ENCODE measurements at regions not wholly inside any gene's neighbourhood (a gene's known extent, or its start where the extent isn't known, plus 50 kb on each side); places are given as distances from the start of the nearest gene placed in this dataset.

DNA sequence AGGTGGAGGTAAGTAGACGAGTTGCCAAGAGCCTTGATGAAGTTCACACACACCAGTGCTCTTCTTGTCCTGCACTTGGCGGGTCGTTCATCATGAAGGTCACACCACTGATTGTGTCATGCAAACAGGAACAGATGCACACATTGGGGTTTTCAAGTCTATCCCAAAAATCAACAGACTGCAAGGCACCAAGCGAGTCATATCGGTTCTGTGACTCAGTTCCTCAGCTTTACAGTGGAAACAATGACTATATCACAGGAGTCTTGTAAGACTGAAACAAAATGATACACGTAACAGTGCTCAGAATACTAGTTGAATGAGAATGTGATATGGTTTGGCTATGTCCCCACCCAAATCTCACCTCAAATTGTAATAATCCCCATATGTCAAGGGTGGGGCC lies 526.9 kb upstream of the ID2 start:
- DNase-seq: no peak

DNA sequence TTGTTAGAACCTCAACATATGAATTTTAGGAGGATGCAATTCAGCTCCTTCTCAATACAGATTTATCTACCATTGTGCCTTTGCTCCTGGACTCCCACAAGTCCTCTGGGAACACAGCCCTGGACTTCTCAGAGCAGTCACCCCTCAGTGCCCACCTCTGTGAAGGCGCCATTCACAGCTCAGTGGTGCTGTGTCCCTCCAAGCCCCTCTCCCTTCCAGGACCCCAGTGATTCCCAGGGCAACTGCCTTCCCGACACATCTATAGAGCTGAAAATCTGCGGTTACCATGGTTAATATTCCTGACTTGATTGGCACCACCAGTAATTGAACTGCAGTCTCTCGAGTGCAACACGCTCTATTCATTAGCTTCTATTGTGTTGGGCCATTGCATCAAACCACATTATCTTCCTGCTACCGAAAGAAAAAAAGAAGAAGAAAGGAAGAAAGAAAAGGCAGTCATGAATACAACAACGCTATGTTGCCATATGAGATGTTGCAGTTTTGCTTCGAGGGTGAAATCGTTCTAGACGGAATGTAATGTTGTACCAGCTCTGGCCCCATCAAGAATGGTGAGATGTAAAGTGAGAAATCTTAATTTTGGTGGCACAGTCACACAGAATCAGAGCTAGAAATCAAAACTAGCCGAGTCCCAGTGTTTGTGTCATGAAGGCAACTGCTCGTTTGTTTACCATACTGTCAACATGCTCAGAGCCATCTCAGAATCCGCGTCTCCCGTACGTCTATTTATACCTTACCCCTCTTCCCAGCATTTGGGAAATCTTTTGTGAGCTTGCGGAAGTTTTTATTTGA lies 524.0 kb upstream of the ID2 start:
- DNase-seq: no peak

DNA sequence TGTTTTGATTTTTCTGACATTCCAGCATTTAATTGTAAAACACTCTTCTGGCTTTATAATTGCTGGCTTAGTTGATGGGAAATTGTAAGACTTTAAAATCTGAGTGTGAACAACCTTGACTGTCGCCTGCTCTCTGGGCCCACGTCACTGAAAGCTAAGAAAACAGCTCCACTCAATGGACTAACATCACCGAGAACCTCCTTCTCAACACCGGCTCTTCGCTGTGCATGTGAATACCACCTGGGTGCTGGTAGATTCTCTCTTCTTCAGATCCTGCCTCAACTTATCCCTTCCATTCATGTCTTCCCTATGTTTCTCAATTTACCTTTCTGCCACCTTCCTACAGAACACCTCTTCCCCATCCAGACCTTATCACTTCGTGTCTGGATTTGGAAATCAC lies 523.1 kb upstream of the ID2 start:
- no peak for DNase-seq

DNA sequence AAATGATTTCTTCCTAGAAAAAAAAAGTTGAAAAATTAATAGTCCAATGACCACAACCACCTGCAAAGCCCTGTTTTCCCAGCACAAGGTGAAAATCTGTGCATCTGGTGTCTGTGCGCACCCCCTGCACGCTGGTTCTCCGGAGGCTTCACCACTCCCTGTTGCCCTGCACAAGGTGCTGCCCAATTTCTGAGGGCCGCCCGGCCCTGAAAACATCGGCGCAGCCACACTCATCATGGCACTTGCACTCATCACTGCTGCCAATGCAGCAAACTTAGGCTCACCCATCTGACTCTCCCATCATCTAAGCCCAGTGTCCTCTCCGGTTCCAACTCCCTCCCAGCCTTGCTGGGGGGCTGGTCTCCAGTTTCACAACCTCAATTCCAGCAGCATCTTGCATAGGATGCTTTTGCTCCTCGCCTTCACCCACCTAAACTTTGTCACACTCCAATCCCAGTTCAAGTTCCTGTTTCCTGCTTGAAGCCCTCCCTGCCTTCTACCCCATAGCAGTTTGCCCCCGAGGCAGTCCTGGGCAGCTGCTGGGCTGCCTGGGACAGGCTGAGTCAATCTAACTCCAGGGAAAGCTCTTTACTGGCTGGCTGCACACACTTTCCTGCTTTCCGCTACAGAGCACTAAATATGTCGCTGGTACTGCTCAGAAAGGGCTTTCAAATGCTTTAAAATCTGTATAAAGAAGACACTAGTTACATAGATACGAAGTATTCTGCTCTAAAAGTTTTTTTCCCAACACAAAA lies 522.5 kb upstream of the ID2 start:
- DNase-seq: no peak

DNA sequence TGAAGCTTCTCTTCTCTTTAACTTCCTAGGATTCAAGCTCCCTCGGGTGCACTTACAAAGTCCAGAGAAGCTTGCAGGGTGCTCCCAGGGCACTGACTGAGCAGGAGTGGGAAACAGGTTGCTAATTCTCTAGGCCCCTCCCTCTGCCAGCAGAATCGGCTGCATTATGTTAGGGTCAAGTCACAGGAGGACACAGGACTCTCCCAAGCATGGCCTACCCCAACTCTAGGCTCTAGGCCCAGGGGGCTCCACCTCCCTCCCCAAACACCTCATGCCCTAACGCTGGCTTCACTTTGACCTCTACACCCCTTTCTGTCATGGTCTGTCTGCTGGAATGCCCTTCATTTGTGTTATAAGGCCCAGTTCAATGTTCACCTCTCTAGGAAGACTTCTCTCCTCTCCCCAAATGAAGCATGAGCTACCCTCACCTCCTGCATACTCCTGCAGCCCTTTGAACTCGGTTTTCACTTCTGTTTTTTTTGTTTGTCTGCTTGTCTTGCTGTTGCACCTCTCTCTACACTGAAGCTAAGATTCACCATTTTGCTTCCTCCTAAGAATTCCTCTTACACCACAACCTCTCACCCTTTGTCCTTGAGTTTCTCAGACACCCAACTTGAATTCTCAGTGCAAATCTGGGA lies 521.8 kb upstream of the ID2 start:
- no peak for DNase-seq

DNA sequence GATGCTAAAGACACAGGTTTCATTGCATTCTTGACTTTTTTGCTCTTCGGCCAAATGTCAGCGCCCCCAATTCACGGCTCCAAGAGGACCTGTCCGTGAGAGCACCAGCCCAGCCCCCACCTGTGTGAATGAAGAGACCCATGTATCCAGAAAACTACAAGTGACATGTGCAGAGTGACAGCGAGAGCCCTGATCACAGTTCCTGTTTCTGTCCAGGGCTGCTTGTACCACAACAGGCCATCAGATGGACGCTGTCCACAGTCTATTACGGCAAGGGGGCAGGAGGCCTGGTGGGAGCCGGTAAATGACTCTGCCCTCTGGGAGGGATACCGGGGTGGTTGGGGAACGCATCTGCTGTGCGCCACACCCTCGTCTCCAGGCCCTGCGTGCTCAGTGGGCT lies 520.9 kb upstream of the ID2 start:
- DNase-seq: no peak

DNA sequence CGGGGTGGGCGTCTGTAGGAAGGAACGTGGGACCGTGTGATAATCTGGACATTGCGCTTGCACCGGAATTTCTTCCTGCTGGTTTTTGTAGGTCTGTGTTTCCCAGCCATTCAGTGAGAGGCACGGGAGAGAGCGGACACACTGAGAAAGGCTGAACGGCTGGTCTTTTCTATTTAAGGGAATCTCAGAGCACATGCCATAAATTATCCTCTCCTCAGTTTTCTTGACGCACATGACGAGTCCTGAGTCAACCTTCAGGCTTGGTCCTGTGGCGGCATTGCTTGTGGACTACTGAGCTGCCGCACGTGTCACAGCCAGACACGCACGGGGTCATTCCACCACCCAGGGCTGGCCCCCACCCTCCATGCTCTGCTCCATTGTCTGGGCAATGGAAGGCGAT lies 519.3 kb upstream of the ID2 start:
- DNase-seq: no peak

DNA sequence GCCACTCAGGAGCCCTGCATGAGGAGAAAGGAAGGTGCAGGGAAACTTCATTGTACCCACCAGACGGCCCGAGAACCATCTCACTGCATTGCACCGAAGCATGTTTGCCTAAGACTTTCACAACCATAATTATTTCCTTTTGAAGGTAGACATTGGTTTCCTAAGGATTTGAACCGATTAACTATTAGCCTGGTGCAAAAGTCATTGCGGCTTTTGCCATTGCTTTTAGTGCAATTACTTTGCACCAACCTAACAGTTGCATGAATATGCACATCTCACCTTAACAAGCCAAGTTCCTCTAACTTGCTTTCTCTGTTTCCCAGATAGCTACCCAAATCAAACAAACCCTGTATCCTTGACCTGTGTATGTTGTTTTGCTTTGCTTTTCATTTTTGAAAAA lies 516.3 kb upstream of the ID2 start:
- no peak for DNase-seq

DNA sequence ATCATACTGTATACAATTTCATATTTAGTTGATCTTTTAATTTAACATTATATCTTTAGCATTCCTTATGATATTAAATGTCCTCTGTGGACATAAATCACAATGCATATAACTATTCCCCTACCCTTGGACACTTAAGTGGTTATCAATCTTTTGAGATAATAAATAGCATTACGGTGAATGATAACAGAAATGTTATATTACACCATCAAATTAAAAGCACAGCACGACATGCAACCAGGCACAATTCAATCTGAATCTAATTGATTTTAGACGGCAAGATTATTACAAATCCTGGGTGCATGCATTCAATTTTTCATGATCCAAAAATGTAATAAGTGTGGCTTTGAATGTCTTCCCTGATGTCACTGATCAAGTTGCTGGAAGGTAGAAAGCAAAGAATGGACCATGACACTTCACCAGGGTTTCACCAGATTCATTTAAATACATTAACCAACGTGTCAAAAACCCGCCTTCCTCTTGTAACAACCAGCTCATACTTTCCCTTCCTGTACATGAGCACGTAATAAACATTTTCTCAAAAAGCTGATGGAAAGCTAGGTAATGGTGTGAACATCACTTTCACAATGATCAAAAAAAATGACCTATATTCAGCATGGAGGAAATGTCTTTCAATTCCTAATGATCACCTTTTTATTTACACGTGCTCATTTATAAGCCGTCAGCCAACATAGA lies 513.7 kb upstream of the ID2 start:
- no peak for DNase-seq

DNA sequence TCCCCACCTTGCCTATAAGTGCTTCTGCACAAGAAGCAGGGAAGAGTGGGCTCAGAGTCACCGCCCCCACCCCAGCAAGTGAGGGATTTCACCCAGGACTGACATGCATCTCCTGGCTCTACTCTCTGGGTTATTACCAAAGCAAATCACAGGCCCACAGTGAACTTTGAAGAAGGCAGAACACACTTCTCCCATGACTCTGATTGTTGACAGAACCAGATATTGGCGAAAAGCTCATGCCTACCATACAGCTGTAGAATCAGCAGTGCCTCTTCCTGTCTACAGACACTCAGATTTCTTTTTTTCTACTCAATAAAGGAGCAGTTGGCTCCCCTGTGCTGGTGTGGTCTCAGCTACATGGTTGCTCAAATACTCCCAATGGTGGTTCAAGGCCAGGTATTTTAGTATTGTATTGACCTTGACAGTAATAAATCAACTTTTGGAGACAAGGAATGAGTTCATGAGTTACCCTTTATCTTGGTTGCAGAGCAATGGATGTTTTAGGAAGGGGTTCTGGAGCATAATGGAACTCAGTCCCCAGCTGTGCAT lies 512.9 kb upstream of the ID2 start:
- DNase-seq: no peak

DNA sequence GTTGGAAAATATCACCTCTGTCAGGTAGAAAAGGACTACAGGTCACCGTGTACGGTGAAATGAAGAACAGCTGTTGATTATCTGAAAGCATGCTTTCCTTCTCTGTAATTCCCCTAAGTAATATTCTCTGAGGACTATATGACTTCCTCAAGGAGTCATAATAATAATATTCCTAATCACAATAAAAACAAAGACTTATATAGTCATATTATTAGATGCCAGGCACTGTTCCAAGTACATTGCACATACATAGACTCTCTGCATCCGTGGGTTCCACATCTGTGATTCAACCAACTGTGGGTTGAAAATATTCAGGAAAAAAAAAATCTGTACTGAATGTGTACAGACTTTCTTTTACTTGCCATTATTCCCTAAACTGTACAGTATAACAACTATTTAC lies 512.4 kb upstream of the ID2 start:
- no peak for DNase-seq

DNA sequence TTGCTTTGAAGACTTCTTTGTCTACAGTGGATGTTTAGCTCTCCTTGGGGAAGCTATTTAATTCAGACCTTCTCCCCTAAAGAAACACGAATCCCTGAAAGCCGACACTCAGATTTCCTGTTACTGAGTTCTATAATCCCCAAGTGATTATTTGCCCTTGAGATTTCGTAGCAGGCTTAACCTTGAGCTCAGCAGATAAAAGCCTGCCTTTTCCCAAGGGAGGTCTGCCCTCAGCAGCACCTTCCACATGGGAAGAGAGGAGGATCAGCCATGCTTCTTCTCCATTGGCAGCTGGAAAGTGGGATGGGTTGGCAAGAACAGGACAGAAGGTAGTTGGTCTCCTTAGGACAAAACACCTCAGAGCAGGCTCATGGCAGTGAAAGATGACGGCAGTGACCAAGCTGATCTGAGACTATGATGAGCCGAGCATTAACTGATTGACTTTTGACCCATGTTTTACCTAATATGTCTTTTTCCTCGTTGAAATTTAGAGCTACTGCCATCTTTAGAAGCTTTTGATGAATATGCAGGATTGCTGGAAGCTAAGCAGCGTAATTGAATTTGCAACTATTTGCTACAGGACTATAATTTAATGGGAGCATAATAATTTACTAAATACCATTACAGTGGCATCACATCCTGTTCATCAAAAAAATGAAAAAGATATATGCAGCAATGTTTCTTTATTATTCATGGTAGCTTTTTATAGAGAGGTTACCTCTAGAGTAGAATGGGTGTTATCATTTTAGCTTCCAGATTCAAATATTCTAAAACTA lies 511.1 kb upstream of the ID2 start:
- no peak for DNase-seq

DNA sequence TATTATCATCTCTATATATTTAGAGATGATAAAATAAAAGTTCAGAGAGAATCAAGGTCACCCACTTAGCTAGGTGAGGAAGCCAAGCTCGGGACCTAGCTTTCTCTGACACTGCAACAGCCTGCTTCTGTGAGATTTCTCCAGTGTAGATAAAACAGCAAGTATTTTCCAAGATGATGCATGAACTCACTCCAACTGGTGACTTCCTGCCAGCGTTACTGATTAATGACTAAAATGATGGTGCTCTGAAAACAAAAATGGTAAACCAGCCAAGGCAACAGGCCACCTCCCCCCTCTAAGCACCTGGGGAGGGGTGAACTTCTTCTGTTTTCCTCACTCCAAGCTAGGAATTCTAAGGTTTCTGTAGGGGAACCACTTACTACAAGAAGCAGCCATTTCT lies 510.2 kb upstream of the ID2 start:
- no peak for DNase-seq

DNA sequence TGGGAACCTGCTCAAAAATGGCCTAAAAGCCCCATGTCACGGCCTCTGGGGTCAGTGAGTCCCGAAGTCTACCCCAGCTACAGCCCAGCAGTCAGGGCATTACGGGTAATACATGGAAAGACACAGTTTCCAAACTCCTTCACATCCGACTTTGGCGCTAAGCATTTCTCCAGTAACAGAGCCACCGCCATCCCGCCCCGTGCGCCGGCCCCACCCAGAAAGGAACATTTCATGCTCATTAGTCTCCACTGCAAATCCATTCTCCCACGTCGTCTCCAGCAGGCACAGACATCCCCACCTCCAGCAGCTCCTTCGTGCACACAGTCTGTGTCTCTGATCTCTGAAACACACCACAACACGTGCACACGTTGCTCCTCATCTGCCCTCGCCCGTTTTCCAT lies 509.2 kb upstream of the ID2 start:
- DNase-seq: no peak

DNA sequence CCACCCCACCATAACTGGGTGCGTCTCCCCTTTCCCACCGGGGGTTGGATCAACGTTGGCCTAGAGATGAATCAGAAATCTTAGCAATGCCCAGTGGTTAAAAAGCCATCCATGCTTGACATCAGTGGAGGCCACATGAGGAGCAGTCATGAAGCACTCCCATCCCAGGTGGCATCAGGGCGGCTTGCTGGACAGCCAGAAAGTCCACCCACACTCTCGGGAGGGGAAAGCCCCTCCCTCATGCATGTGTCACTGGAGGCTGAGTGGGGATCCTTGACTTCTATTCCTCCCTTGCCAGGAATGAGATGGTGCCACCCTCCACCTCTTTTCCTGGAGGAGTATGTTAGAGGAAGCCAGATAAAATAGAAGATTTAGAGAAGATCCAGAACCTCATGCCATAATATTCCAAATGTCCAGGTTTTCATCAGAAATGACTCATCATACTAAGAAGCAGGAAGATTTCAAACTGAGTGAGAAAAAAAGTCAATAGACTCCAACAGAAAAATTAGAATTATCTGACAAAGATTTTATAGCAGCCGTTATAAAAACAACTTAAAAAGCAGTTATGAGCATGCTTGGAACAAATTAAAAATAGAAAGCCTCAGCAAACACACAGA lies 507.1 kb upstream of the ID2 start:
- DNase-seq: no peak

DNA sequence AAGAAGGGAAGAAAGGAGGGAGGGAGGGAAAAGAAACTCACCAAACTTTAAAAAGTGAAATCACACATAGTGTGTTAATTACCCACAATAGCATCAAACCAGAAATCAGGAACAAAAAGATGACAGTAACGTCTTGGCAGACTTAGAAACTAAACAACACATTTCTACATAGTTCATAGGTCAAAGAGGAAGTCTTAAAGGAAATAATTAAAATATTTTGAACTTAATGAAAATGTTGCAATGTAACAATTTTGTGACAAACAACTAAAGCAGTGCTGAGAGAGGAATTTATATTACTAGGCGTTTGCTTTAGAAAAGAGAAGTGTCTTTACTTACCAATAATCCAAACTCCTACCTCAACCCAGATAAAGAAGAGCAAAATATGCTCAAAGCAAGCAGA lies 505.0 kb upstream of the ID2 start:
- no peak for DNase-seq

DNA sequence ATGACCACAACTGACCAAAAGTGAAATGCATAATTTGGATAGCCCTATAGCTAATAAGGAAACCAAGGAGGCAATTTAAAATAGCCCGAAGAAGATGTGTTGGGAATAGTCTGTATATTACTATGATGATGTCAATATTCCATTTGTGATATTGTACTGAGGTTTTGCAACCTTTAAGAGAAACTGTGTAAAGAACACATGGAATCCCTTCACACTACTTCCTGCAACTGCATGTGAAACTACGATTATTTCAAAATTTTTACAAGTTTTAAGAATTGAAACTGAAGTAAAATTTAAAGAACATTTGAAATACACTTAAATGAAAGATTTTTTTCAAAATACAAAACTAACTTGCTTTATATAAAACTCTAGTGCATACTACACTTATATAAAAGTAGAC lies 504.3 kb upstream of the ID2 start:
- no peak for DNase-seq

DNA sequence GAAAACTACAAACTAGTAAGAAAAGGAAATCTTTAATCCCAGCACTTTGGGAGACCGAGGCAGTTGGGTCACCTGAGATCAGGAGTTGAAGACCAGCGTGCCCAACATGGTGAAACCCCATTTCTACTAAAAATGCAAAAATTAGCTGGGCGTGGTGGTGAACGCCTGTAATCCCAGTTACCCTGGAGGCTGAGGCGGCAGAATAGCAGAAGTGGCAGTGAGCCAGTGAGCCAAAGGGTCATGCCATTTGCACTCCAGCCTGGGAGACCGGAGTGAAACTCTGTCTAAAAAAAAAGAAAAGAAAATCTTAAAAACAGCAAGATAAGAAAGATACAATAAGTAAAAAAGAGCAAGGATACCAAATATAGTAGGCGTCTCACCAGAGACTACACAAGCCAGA lies 502.9 kb upstream of the ID2 start:
- no peak for DNase-seq

DNA sequence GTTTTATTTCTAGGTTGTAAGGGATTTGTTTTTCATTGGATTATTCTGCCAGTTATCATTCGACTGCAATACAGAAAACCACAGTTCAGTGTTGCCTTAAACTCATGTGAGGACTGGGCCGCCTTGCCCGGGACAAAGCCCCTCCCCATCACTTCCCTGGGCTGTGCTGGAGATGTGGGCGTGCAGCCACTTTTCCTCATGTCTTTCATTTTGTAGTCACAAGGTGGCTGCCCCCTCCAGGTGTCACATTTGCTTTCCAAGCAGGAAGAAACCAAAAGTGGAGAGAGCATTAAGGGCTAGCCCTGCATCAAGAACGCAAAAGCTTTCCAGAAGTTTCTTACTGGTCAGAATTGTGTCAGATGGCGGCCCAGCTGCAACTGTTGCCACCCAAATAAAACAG lies 492.5 kb upstream of the ID2 start:
- DNase-seq: no peak

DNA sequence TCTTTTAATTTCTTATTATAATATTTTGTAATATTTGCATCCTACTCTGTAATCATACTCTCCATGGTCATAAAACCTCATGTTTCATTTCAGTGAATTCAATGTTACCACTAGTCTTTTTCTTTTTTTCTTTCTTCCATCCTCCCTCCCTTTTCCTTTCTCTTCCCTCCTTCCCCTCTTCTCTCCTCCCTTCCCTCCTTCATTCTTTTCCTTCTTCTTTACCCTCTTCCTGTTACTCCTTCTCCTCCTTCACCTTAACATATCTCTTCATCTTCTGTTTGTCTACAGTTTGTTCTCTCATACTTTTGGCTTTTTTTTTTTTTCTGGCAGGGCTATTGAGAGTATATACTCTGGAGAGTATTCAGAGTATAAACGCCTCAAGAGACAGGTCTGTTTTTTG lies 491.6 kb upstream of the ID2 start:
- DNase-seq: no peak

DNA sequence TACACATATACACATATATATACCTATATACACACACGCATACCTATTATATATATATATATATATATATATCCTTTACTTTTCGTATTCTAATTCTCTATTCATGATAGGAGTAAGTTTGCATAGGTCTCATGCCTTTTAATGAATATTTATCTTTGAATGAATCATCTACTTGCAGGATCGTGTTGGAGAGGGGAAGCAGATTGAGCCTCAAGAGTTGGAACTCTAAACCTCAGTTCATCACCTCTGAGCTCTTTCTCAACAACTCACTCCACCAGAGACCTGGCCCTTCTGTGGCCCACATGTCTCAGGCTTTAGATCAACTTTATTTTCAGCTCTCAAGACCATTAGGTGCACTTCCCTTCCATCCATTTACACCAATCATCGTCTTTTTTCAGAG lies 490.4 kb upstream of the ID2 start:
- no peak for DNase-seq

DNA sequence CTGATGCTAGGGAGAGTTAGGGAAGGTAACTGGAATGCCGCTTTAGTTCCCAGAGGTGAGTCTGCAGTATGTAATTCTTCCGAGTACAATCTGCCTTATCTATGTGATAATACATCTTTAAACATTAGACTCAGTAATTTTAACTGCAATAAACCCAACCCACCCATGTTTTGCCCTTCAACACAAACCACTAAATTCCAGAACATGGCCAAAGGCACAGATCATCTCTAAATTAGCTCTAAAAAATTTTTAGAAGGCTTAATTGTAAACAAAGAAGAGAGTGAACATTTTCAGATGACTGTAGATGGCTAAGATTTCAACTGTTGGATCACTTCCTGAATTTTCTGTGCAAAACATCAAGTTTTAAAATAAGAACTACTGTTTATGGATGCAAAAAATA lies 488.7 kb upstream of the ID2 start:
- DNase-seq: no peak

All from right hindlimb (tissue), 1 donor.